Stimulated activated CD4-positive, alpha-beta T cell treated with anti-CD3 and anti-CD28 coated beads, TNF-alpha, amount 100 ng/mL, for 48 hours (primary cell): ENCODE measurements at regions not wholly inside any gene's neighbourhood (a gene's known extent, or its start where the extent isn't known, plus 50 kb on each side); places are given as distances from the start of the nearest gene placed in this dataset.

ENCODE experiments used
- DNase-seq, 3 donors: peaks; one replicate each; pipeline ENCODE4 v3.0.0-alpha.2; 2020; ENCODE audit warnings: low read depth in 3 of 3

- no peak for DNase-seq
Measured at GRCh38 chr13:39283072-39283471, 244.8 kb downstream of the NHLRC3 start.

GRCh38 chr13:39284801-39285388, 246.6 kb downstream of the NHLRC3 start:
- DNase-seq = no peak
